Peyer's patch (tissue), 4 donors: ENCODE measurements at regions not wholly inside any gene's neighbourhood (a gene's known extent, or its start where the extent isn't known, plus 50 kb on each side); places are given as distances from the start of the nearest gene placed in this dataset.

ENCODE experiments used
- CTCF ChIP-seq, 6 experiments: fragments of 450-650 bp in 4 of 6; fragments of 200-600 bp in 2 of 6; sonication (generic) in 1 of 6; IDR thresholded peaks; one replicate each; pipeline ENCODE4 v1.5.1; 2017 to 2019; ENCODE audit warnings: antibody characterized with exemption in 6 of 6, mild to moderate bottlenecking in 3 of 6, moderate library complexity in 1 of 6
- POLR2A ChIP-seq, 2 donors: fragments of 450-650 bp; IDR thresholded peaks; one replicate each; pipeline ENCODE4 v1.5.1; 2017; ENCODE audit warnings: antibody characterized with exemption in 2 of 2, mild to moderate bottlenecking in 2 of 2, moderate library complexity in 2 of 2

GRCh38 chr1:30609336-30609998 is 113.9 kb downstream of the MATN1 start:
- TF ChIP-seq CTCF (IDR thresholded peaks at IDR 0.05): no peak
- TF ChIP-seq POLR2A (IDR thresholded peaks at IDR 0.05): no peak
